DND-41 (cell line): ENCODE measurements at regions not wholly inside any gene's neighbourhood (a gene's known extent, or its start where the extent isn't known, plus 50 kb on each side); places are given as distances from the start of the nearest gene placed in this dataset.

Source experiments
- ATAC-seq: fragments of 200-7000 bp; cut with Tn5 transposase; 3 replicates; pipeline ENCODE4 v1.9.1; 2021; ENCODE audit warnings: low read depth; ENCODE audit not compliant: insufficient read depth
- DNase-seq: peaks from one replicate; pipeline ENCODE4 v3.0.0-alpha.2; 2020
- H2AFZ ChIP-seq: 2 replicates; pipeline ENCODE4 v1.6.0; 2012; ENCODE audit warnings: low read depth, low read length
- H3K27ac ChIP-seq: 2 replicates; pipeline ENCODE4 v1.5.1; 2012; ENCODE audit warnings: low read length, inconsistent platforms
- H3K27me3 ChIP-seq: fragments of 200-600 bp; sonication (generic); 2 replicates; pipeline ENCODE4 v1.6.0; 2012; ENCODE audit warnings: low read length, mild to moderate bottlenecking, inconsistent platforms; ENCODE audit not compliant: insufficient read depth, poor library complexity
- H3K36me3 ChIP-seq: 2 replicates; pipeline ENCODE4 v1.5.1; 2012; ENCODE audit warnings: low read length, inconsistent platforms; ENCODE audit not compliant: insufficient read depth
- H3K4me1 ChIP-seq: 2 replicates; pipeline ENCODE4 v1.5.1; 2012; ENCODE audit warnings: mild to moderate bottlenecking, low read length; ENCODE audit not compliant: insufficient read depth
- H3K4me2 ChIP-seq: 2 replicates; pipeline ENCODE4 v1.6.0; 2012; ENCODE audit warnings: mild to moderate bottlenecking, moderate library complexity, low read length, inconsistent platforms; ENCODE audit not compliant: insufficient read depth
- H3K4me3 ChIP-seq, 2 experiments: fragments of 200-600 bp in 1 of 2; shearing (Covaris generic) in 1 of 2; 2 replicates each; pipeline ENCODE4 v1.5.1; 2012 to 2016; ENCODE audit warnings: inconsistent platforms in 2 of 2, low read length in 2 of 2, mild to moderate bottlenecking in 2 of 2, low read depth in 1 of 2, moderate library complexity in 1 of 2
- H3K79me2 ChIP-seq: 2 replicates; pipeline ENCODE4 v1.6.0; 2012; ENCODE audit warnings: low read length, inconsistent platforms; ENCODE audit not compliant: insufficient read depth
- H3K9ac ChIP-seq: 2 replicates; pipeline ENCODE4 v1.6.0; 2012; ENCODE audit warnings: low read depth, mild to moderate bottlenecking, inconsistent platforms, low read length, moderate library complexity
- H3K9me3 ChIP-seq: 2 replicates; pipeline ENCODE4 v1.5.1; 2012; ENCODE audit warnings: low read length, moderate library complexity, mild to moderate bottlenecking, inconsistent platforms; ENCODE audit not compliant: insufficient read depth, severe bottlenecking
- H4K20me1 ChIP-seq: 2 replicates; pipeline ENCODE4 v1.6.0; 2012; ENCODE audit warnings: low read length; ENCODE audit not compliant: insufficient read depth
- CTCF ChIP-seq: IDR thresholded peaks from 2 replicates; pipeline ENCODE4 v1.5.1; 2012; ENCODE audit warnings: borderline replicate concordance, low read length, moderate library complexity, mild to moderate bottlenecking; ENCODE audit not compliant: poor library complexity, severe bottlenecking; ENCODE audit errors: extremely low read depth
- EZH2 ChIP-seq: IDR thresholded peaks from 3 replicates; pipeline ENCODE4 v1.6.1; 2012; ENCODE audit warnings: borderline replicate concordance, low read depth, mild to moderate bottlenecking, moderate library complexity, low read length, inconsistent platforms; ENCODE audit not compliant: severe bottlenecking

- no peak overlapping the region for H3K27ac ChIP-seq
- no peak for DNase-seq
- H3K36me3 ChIP-seq = no peaks in the 10 kb centered on the region
- no peaks in the 10 kb centered on the region for H3K4me1 ChIP-seq
- no peaks in the 10 kb centered on the region for H3K27me3 ChIP-seq
- no peaks in the 10 kb centered on the region for H4K20me1 ChIP-seq
- no peak overlapping the region for H2AFZ ChIP-seq
- H3K9me3 ChIP-seq = peaks cover 7% of the 10 kb centered on the region
- TF ChIP-seq CTCF = no peak
- TF ChIP-seq EZH2 = no peak
- no peak overlapping the region for H3K4me3 ChIP-seq
- H3K9ac ChIP-seq = no peak overlapping the region
- H3K79me2 ChIP-seq = no peaks in the 10 kb centered on the region
- ATAC-seq = peak; percentile 56; the same call in 2 of the 3 replicates
- H3K4me2 ChIP-seq = no peak overlapping the region
Observed at GRCh38 chr2:160973991-160974390, 186.2 kb upstream of the TANK start.

GRCh38 chr2:160974803-160975202 is 185.4 kb upstream of the TANK start:
- ATAC-seq = no peak
- H3K27me3 ChIP-seq = no peaks in the 10 kb centered on the region
- no peak for DNase-seq
- no peaks in the 10 kb centered on the region for H3K79me2 ChIP-seq
- peaks cover 9% of the 10 kb centered on the region for H3K9me3 ChIP-seq
- H2AFZ ChIP-seq = no peak overlapping the region
- no peak overlapping the region for H3K27ac ChIP-seq
- H3K4me2 ChIP-seq = no peak overlapping the region
- no peaks in the 10 kb centered on the region for H3K4me1 ChIP-seq
- no peak overlapping the region for H3K4me3 ChIP-seq
- no peaks in the 10 kb centered on the region for H4K20me1 ChIP-seq
- TF ChIP-seq EZH2 (no peak), CTCF (no peak)
- no peaks in the 10 kb centered on the region for H3K36me3 ChIP-seq
- H3K9ac ChIP-seq = no peak overlapping the region

GRCh38 chr2:160976797-160977196 is 183.4 kb upstream of the TANK start:
- no peaks in the 10 kb centered on the region for H3K79me2 ChIP-seq
- no peak for TF ChIP-seq EZH2
- no peak for TF ChIP-seq CTCF
- no peaks in the 10 kb centered on the region for H3K4me1 ChIP-seq
- H3K27ac ChIP-seq = no peak overlapping the region
- no peak overlapping the region for H3K9ac ChIP-seq
- no peak overlapping the region for H3K4me2 ChIP-seq
- H3K27me3 ChIP-seq = no peaks in the 10 kb centered on the region
- H3K9me3 ChIP-seq = peaks cover 11% of the 10 kb centered on the region
- no peaks in the 10 kb centered on the region for H4K20me1 ChIP-seq
- H3K4me3 ChIP-seq = no peak overlapping the region
- ATAC-seq (no peak), DNase-seq (no peak)
- H2AFZ ChIP-seq = no peak overlapping the region
- H3K36me3 ChIP-seq = no peaks in the 10 kb centered on the region

DNA sequence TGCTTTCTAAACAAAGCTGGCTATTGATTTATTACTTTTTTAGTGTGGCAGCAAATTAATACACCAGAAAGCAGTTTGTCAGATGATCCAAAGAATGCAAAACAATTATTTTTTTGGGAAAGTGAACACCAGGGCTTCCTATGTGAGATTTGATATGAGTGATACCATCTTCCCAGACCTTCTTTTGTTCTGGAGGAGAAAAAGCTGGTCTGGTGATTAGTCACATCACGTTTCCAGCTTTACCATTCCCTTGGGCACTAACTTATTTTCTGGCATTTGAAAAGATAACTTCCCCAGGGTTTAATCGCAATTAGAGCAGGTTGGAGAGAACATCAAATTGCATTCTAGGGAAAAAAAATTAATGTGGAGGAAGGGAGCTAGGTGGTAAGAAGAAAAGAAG is 182.9 kb upstream of the TANK start:
- Histone ChIP-seq H3K9me3 (peaks cover 11% of the 10 kb centered on the region), H3K27me3 (no peaks in the 10 kb centered on the region), H3K4me2 (no peak overlapping the region), H3K27ac (no peak overlapping the region), H4K20me1 (no peaks in the 10 kb centered on the region), H3K79me2 (no peaks in the 10 kb centered on the region), H3K36me3 (no peaks in the 10 kb centered on the region), H3K9ac (no peak overlapping the region), H3K4me3 (no peak overlapping the region), H3K4me1 (no peaks in the 10 kb centered on the region), H2AFZ (no peak overlapping the region)
- TF ChIP-seq EZH2 (no peak), CTCF (no peak)
- DNase-seq (no peak), ATAC-seq (no peak)
